ENCODE measurements at regions not wholly inside any gene's neighbourhood (a gene's known extent, or its start where the extent isn't known, plus 50 kb on each side); places are given as distances from the start of the nearest gene placed in this dataset.

- Histone ChIP-seq H3K4me3 (ENCODE audit: low read length) (no peak overlapping the region), H3K27ac (ENCODE audit: low read depth, low read length) (no peak overlapping the region), H3K9ac (ENCODE audit: extremely low read depth, low read length, poor library complexity, severe bottlenecking) (no peak overlapping the region), H3K27me3 (ENCODE audit: control insufficient read depth, insufficient read depth, low read length, poor library complexity, severe bottlenecking) (no peaks in the 10 kb centered on the region), H3K9me3 (ENCODE audit: control insufficient read depth, low read length) (no peaks in the 10 kb centered on the region), H3K4me1 (ENCODE audit: control insufficient read depth, insufficient read depth, low read length) (no peaks in the 10 kb centered on the region), H3K36me3 (ENCODE audit: control insufficient read depth, insufficient read depth, low read length) (no peaks in the 10 kb centered on the region)
- no peaks in the 10 kb centered on the region for H3K9me3 Mint-ChIP-seq
- H3K27me3 Mint-ChIP-seq (ENCODE audit: insufficient read depth) = peaks cover 2% of the 10 kb centered on the region
- TF ChIP-seq CTCF (conservative IDR thresholded peaks at IDR 0.05) = no peak
- no peak for DNase-seq
- WGBS, 2 experiments (ENCODE audit: insufficient coverage in 1 of 2, insufficient read length in 1 of 2) = 72 to 86% methylated on average over 1 to 3 of the region's 3 CpGs
- peaks cover 22% of the 10 kb centered on the region for H3K4me1 Mint-ChIP-seq
- no peaks in the 10 kb centered on the region for H3K36me3 Mint-ChIP-seq (ENCODE audit: low read depth)
- H3K27ac Mint-ChIP-seq = no peak overlapping the region
- H3K4me3 Mint-ChIP-seq = no peak overlapping the region
These were observed 371.7 kb downstream of the LIG4 start for GRCh38 chr13:107843681-107844080.

- no peak overlapping the region for H3K27ac ChIP-seq (ENCODE audit: low read depth, low read length)
- no peaks in the 10 kb centered on the region for H3K4me1 ChIP-seq (ENCODE audit: control insufficient read depth, insufficient read depth, low read length)
- 61 to 74% methylated on average over 3 to 4 of the region's 4 CpGs for WGBS, 2 experiments (ENCODE audit: insufficient coverage in 1 of 2, insufficient read length in 1 of 2)
- no peaks in the 10 kb centered on the region for H3K9me3 Mint-ChIP-seq
- peaks cover 2% of the 10 kb centered on the region for H3K27me3 Mint-ChIP-seq (ENCODE audit: insufficient read depth)
- H3K36me3 ChIP-seq (ENCODE audit: control insufficient read depth, insufficient read depth, low read length) = no peaks in the 10 kb centered on the region
- no peak overlapping the region for H3K9ac ChIP-seq (ENCODE audit: extremely low read depth, low read length, poor library complexity, severe bottlenecking)
- TF ChIP-seq CTCF (conservative IDR thresholded peaks at IDR 0.05) = no peak
- H3K4me3 Mint-ChIP-seq = no peak overlapping the region
- DNase-seq = no peak
- H3K27ac Mint-ChIP-seq = no peak overlapping the region
- no peaks in the 10 kb centered on the region for H3K27me3 ChIP-seq (ENCODE audit: control insufficient read depth, insufficient read depth, low read length, poor library complexity, severe bottlenecking)
- H3K4me3 ChIP-seq (ENCODE audit: low read length) = no peak overlapping the region
- H3K4me1 Mint-ChIP-seq = peaks cover 26% of the 10 kb centered on the region
- no peaks in the 10 kb centered on the region for H3K36me3 Mint-ChIP-seq (ENCODE audit: low read depth)
- no peaks in the 10 kb centered on the region for H3K9me3 ChIP-seq (ENCODE audit: control insufficient read depth, low read length)
These were observed 372.1 kb downstream of the LIG4 start for GRCh38 chr13:107843281-107843680.

GRCh38 chr13:107842562-107843180, 372.7 kb downstream of the LIG4 start:
- H3K9me3 ChIP-seq (ENCODE audit: control insufficient read depth, low read length) = no peaks in the 10 kb centered on the region
- 83 to 85% methylated on average over 2 to 3 of the region's 3 CpGs for WGBS, 2 experiments (ENCODE audit: insufficient coverage in 1 of 2, insufficient read length in 1 of 2)
- H3K36me3 Mint-ChIP-seq (ENCODE audit: low read depth) = no peaks in the 10 kb centered on the region
- peaks cover 26% of the 10 kb centered on the region for H3K4me1 Mint-ChIP-seq
- H3K9me3 Mint-ChIP-seq = no peaks in the 10 kb centered on the region
- no peaks in the 10 kb centered on the region for H3K27me3 ChIP-seq (ENCODE audit: control insufficient read depth, insufficient read depth, low read length, poor library complexity, severe bottlenecking)
- no peaks in the 10 kb centered on the region for H3K4me1 ChIP-seq (ENCODE audit: control insufficient read depth, insufficient read depth, low read length)
- no peak for DNase-seq
- no peak overlapping the region for H3K4me3 Mint-ChIP-seq
- H3K27ac Mint-ChIP-seq = no peak overlapping the region
- TF ChIP-seq CTCF (conservative IDR thresholded peaks at IDR 0.05) = no peak
- no peak overlapping the region for H3K4me3 ChIP-seq (ENCODE audit: low read length)
- H3K27ac ChIP-seq (ENCODE audit: low read depth, low read length) = no peak overlapping the region
- H3K9ac ChIP-seq (ENCODE audit: extremely low read depth, low read length, poor library complexity, severe bottlenecking) = no peak overlapping the region
- peaks cover 2% of the 10 kb centered on the region for H3K27me3 Mint-ChIP-seq (ENCODE audit: insufficient read depth)
- H3K36me3 ChIP-seq (ENCODE audit: control insufficient read depth, insufficient read depth, low read length) = no peaks in the 10 kb centered on the region
